ENCODE measurements at regions not wholly inside any gene's neighbourhood (a gene's known extent, or its start where the extent isn't known, plus 50 kb on each side); places are given as distances from the start of the nearest gene placed in this dataset.
"Not testable (repeated sequence)": the region's sequence is repeated elsewhere in the genome, so short reads cannot be mapped to it uniquely, and the experiment has no call there.

DNA sequence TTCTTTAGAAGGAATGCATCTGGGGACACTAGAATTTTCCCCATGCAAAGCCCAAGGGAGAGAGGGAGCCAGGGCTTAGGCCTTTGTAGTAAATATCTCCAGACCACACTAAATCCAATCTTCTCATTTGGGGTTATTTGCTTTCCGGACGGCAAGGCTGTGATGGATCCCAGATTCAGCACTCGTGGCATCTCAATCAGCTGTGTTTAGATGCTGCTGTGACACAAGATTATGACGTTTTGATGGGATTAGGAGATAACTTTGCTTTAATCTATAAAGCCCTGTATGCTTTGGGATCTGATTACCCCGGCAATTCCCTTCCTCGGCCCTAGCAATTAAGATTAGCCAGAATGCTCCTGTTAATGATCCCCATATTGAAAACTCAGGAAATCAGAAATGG, 686.7 kb upstream of the TBX3 start:
- TF ChIP-seq, protein P1, sequence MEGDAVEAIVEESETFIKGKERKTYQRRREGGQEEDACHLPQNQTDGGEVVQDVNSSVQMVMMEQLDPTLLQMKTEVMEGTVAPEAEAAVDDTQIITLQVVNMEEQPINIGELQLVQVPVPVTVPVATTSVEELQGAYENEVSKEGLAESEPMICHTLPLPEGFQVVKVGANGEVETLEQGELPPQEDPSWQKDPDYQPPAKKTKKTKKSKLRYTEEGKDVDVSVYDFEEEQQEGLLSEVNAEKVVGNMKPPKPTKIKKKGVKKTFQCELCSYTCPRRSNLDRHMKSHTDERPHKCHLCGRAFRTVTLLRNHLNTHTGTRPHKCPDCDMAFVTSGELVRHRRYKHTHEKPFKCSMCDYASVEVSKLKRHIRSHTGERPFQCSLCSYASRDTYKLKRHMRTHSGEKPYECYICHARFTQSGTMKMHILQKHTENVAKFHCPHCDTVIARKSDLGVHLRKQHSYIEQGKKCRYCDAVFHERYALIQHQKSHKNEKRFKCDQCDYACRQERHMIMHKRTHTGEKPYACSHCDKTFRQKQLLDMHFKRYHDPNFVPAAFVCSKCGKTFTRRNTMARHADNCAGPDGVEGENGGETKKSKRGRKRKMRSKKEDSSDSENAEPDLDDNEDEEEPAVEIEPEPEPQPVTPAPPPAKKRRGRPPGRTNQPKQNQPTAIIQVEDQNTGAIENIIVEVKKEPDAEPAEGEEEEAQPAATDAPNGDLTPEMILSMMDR (IDR thresholded peaks at IDR 0.05; ENCODE audit: unreplicated experiment): no peak
- BruUV-seq (replicated peaks): no TSS peak
- no peaks in the 10 kb centered on the region for H3K9me3 Mint-ChIP-seq (ENCODE audit: unreplicated experiment)
- DNase-seq (ENCODE audit: unreplicated experiment): no peak
- no peak overlapping the region for H3K4me3 Mint-ChIP-seq (ENCODE audit: unreplicated experiment)
- intact Hi-C loops (cut with micrococcal nuclease): no loop called here
- H3K4me1 Mint-ChIP-seq (ENCODE audit: insufficient read depth, unreplicated experiment): peaks cover 10% of the 10 kb centered on the region
- H3K36me3 Mint-ChIP-seq (ENCODE audit: insufficient read depth, unreplicated experiment): no peaks in the 10 kb centered on the region
- ChIA-PET POLR2A (no interaction called here), CTCF (no interaction called here)
- H3K27ac Mint-ChIP-seq (ENCODE audit: low read depth, unreplicated experiment): no peak overlapping the region
- H3K27me3 Mint-ChIP-seq (ENCODE audit: insufficient read depth, unreplicated experiment): no peaks in the 10 kb centered on the region

DNA sequence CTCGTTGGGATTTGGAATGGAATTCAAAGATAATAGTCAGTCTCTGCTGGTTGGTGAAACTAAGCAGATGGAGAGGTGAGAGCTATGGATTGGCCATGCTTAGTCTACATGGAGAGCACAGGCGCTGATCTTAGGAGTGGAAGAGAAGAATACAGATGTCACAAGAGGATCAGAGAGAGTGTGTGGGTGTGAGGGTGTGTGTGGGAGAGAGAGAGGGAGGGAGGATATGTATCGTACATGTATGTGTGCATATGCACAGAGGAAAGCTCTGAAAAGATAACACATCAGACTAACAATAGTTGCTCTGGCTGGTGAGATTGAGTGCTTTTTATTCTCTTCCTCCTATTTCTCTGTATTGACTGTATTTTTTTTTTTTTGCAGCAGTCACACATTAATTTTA, 686.2 kb upstream of the TBX3 start:
- intact Hi-C loops (cut with micrococcal nuclease): no loop called here
- no peaks in the 10 kb centered on the region for H3K27me3 Mint-ChIP-seq (ENCODE audit: insufficient read depth, unreplicated experiment)
- ChIA-PET POLR2A (no interaction called here), CTCF (no interaction called here)
- H3K9me3 Mint-ChIP-seq (ENCODE audit: unreplicated experiment): no peaks in the 10 kb centered on the region
- no peak overlapping the region for H3K4me3 Mint-ChIP-seq (ENCODE audit: unreplicated experiment)
- no peak for DNase-seq (ENCODE audit: unreplicated experiment)
- BruUV-seq (replicated peaks): no TSS peak
- no peaks in the 10 kb centered on the region for H3K36me3 Mint-ChIP-seq (ENCODE audit: insufficient read depth, unreplicated experiment)
- H3K27ac Mint-ChIP-seq (ENCODE audit: low read depth, unreplicated experiment): no peak overlapping the region
- TF ChIP-seq, protein P1 (IDR thresholded peaks at IDR 0.05; ENCODE audit: unreplicated experiment): no peak
- H3K4me1 Mint-ChIP-seq (ENCODE audit: insufficient read depth, unreplicated experiment): peaks cover 6% of the 10 kb centered on the region

DNA sequence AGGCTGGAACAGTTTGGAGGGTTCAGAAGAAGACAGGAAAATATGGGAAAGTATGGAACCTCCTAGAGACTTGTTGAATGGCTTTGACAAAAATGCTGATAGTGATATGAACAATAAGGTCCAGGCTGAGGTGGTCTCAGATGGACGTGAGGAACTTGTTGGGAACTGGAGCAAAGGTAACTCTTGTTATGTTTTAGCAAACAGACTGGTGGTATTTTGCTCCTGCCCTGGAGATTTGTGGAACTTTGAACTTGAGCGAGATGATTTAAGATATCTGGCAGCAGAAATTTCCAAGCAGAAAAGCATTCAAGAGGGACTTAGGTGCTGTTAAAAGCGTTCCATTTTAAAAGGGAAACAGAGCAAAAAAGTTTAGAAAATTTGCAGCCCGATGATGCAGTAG, 682.3 kb upstream of the TBX3 start:
- CTCF ChIA-PET: interaction anchor here (0.6 kb wide), 1 partner anchor 104 kb away, joined by 3 read pairs; no protein-coding TSS in a partner anchor
- H3K27ac Mint-ChIP-seq (ENCODE audit: low read depth, unreplicated experiment); BruUV-seq (replicated peaks); H3K36me3 Mint-ChIP-seq (ENCODE audit: insufficient read depth, unreplicated experiment); H3K4me3 Mint-ChIP-seq (ENCODE audit: unreplicated experiment); intact Hi-C loops (cut with micrococcal nuclease); H3K9me3 Mint-ChIP-seq (ENCODE audit: unreplicated experiment); H3K4me1 Mint-ChIP-seq (ENCODE audit: insufficient read depth, unreplicated experiment); POLR2A ChIA-PET; DNase-seq (ENCODE audit: unreplicated experiment); H3K27me3 Mint-ChIP-seq (ENCODE audit: insufficient read depth, unreplicated experiment): not testable (repeated sequence)

DNA sequence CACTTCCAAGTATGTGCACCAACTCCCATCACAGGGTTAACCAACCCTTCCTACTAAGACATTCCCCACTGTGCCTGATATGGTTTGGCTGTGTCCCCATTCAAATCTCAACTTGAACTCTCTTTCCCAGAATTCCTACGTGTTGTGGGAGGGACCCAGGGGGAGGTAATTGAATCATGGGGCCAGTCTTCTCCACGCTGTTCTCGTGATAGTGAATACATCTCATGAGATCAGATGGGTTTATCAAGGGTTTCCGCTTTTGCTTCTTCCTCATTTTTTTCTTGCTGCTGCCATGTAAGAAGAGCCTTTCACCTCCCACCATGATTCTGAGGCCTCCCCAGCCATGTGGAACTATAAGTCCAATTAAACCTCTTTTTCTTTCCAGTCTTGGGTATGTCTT, 681.8 kb upstream of the TBX3 start:
- H3K27ac Mint-ChIP-seq (ENCODE audit: low read depth, unreplicated experiment); DNase-seq (ENCODE audit: unreplicated experiment); H3K4me3 Mint-ChIP-seq (ENCODE audit: unreplicated experiment); H3K36me3 Mint-ChIP-seq (ENCODE audit: insufficient read depth, unreplicated experiment); BruUV-seq (replicated peaks); intact Hi-C loops (cut with micrococcal nuclease); H3K27me3 Mint-ChIP-seq (ENCODE audit: insufficient read depth, unreplicated experiment); CTCF ChIA-PET; H3K9me3 Mint-ChIP-seq (ENCODE audit: unreplicated experiment); H3K4me1 Mint-ChIP-seq (ENCODE audit: insufficient read depth, unreplicated experiment); POLR2A ChIA-PET: not testable (repeated sequence)

DNA sequence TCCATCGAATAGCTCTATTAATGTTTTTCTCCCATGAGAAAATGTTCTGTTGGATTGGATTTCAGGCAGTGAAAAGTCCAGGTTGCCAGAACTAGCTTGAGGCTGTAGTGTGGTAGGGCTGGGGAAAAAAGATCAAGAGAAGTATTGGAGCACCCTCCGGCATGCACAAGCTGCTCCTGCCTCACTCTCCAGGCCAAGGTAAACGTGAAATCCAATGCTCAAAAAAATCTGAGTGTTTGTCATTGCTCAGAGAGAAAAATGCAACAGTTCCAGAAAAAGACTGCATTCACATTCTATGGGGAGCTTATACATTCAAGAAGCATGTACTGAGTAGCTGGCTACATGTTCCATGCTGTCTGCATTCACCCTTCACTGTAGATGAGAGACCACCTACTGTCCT, 680.9 kb upstream of the TBX3 start:
- CTCF ChIA-PET: interaction anchor here (0.6 kb wide), 1 partner anchor 229 kb away, joined by 3 read pairs; no protein-coding TSS in a partner anchor
- Mint-ChIP-seq H3K27me3 (ENCODE audit: insufficient read depth, unreplicated experiment) (no peaks in the 10 kb centered on the region), H3K9me3 (ENCODE audit: unreplicated experiment) (no peaks in the 10 kb centered on the region), H3K4me1 (ENCODE audit: insufficient read depth, unreplicated experiment) (no peaks in the 10 kb centered on the region), H3K27ac (ENCODE audit: low read depth, unreplicated experiment) (no peak overlapping the region), H3K36me3 (ENCODE audit: insufficient read depth, unreplicated experiment) (no peaks in the 10 kb centered on the region), H3K4me3 (ENCODE audit: unreplicated experiment) (no peak overlapping the region)
- BruUV-seq (replicated peaks): no TSS peak
- DNase-seq (ENCODE audit: unreplicated experiment): no peak
- intact Hi-C loops (cut with micrococcal nuclease): no loop called here
- POLR2A ChIA-PET: interaction anchor here (0.6 kb wide), 1 partner anchor 88 kb away, joined by 3 read pairs; no protein-coding TSS in a partner anchor
- TF ChIP-seq, protein P1 (IDR thresholded peaks at IDR 0.05; ENCODE audit: unreplicated experiment): no peak
